GM19397 (cell line): ENCODE measurements at regions not wholly inside any gene's neighbourhood (a gene's known extent, or its start where the extent isn't known, plus 50 kb on each side); places are given as distances from the start of the nearest gene placed in this dataset.

Experiments
- ATAC-seq: cut with Tn5 transposase; IDR thresholded peaks from one replicate; pipeline ENCODE4 v1.9.1; 2021; ENCODE audit warnings: mild to moderate bottlenecking, moderate library complexity; ENCODE audit not compliant: unreplicated experiment

- no peak for ATAC-seq
Observed at GRCh38 chr7:156163747-156164146, 351.5 kb upstream of the SHH start.

- ATAC-seq, result no peak
Observed at GRCh38 chr7:156162451-156162850, 350.2 kb upstream of the SHH start.

- no peak for ATAC-seq
Observed at GRCh38 chr7:156160811-156161210, 348.5 kb upstream of the SHH start.

GRCh38 chr7:156158693-156159092 lies 346.4 kb upstream of the SHH start:
- ATAC-seq, result no peak

- no peak for ATAC-seq
Observed at GRCh38 chr7:156158213-156158612, 345.9 kb upstream of the SHH start.

GRCh38 chr7:156157409-156158012 lies 345.2 kb upstream of the SHH start:
- ATAC-seq, result no peak

GRCh38 chr7:156156734-156157408 lies 344.6 kb upstream of the SHH start:
- ATAC-seq, result no peak

- no peak for ATAC-seq
Observed at GRCh38 chr7:156155988-156156733, 343.9 kb upstream of the SHH start.

- ATAC-seq, result no peak
Observed at GRCh38 chr7:156153590-156153989, 341.3 kb upstream of the SHH start.

- no peak for ATAC-seq
Observed at GRCh38 chr7:156152390-156152789, 340.1 kb upstream of the SHH start.

- no peak for ATAC-seq
Observed at GRCh38 chr7:156151658-156152057, 339.4 kb upstream of the SHH start.

- ATAC-seq, result no peak
Observed at GRCh38 chr7:156151078-156151477, 338.8 kb upstream of the SHH start.

- ATAC-seq, result no peak
Observed at GRCh38 chr7:156148995-156149394, 336.7 kb upstream of the SHH start.

GRCh38 chr7:156148547-156148946 lies 336.3 kb upstream of the SHH start:
- no peak for ATAC-seq

GRCh38 chr7:156147756-156148504 lies 335.7 kb upstream of the SHH start:
- ATAC-seq, result no peak

GRCh38 chr7:156147104-156147503 lies 334.8 kb upstream of the SHH start:
- ATAC-seq, result no peak

- no peak for ATAC-seq
Observed at GRCh38 chr7:156145996-156146395, 333.7 kb upstream of the SHH start.

GRCh38 chr7:156145184-156145583 lies 332.9 kb upstream of the SHH start:
- no peak for ATAC-seq

- ATAC-seq, result no peak
Observed at GRCh38 chr7:156143683-156144082, 331.4 kb upstream of the SHH start.

GRCh38 chr7:156143158-156143557 lies 330.9 kb upstream of the SHH start:
- ATAC-seq, result no peak

- ATAC-seq, result no peak
Observed at GRCh38 chr7:156141941-156142340, 329.7 kb upstream of the SHH start.
